Left lung (tissue), 4 donors: ENCODE measurements at regions not wholly inside any gene's neighbourhood (a gene's known extent, or its start where the extent isn't known, plus 50 kb on each side); places are given as distances from the start of the nearest gene placed in this dataset.

Experiments used
- ATAC-seq: fragments of 200-7000 bp; cut with Tn5 transposase; one replicate; pipeline ENCODE4 v1.9.1; 2020; ENCODE audit warnings: moderate library complexity
- DNase-seq, 4 donors: peaks; one replicate each; pipeline ENCODE4 v3.0.0-alpha.2; 2013 to 2020
- H3K27ac ChIP-seq, 2 donors: fragments of 200-600 bp; sonication (generic) in 1 of 2; one replicate each; pipeline versions ENCODE4 v1.5.0 to v1.8.0; 2020 to 2021
- H3K27me3 ChIP-seq, 2 donors: fragments of 200-600 bp; sonication (generic) in 1 of 2; one replicate each; pipeline versions ENCODE4 v1.5.0 to v1.8.0; 2020 to 2021
- H3K36me3 ChIP-seq, 2 donors: fragments of 200-600 bp; sonication (generic) in 1 of 2; one replicate each; pipeline versions ENCODE4 v1.5.0 to v1.8.0; 2020 to 2021
- H3K4me1 ChIP-seq, 2 donors: fragments of 200-600 bp; one replicate each; pipeline ENCODE4 v1.8.0; 2021
- H3K4me3 ChIP-seq, 2 donors: fragments of 200-600 bp; sonication (generic) in 1 of 2; one replicate each; pipeline versions ENCODE4 v1.5.0 to v1.8.0; 2020 to 2021; ENCODE audit warnings: mild to moderate bottlenecking in 1 of 2
- H3K9me3 ChIP-seq, 2 donors: fragments of 200-600 bp; sonication (generic) in 1 of 2; one replicate each; pipeline versions ENCODE4 v1.5.0 to v1.8.0; 2020 to 2021
- CTCF ChIP-seq, 2 donors: fragments of 200-600 bp; sonication (generic) in 1 of 2; IDR thresholded peaks; one replicate each; pipeline versions ENCODE4 v1.5.0 to v1.8.0; 2021; ENCODE audit warnings: antibody characterized with exemption in 2 of 2
- intact Hi-C, 2 donors: fragments of 100-400 bp; cut with DNase I; formaldehyde crosslinking; loops; one replicate each; pipeline versions ENCODE4 v1.11.2 to v1.14.2; 2022
- donor health status: DM: no; HTN: yes; CAD: no.
- donor health status: DM: no; HTN: no; CAD: no.

- no peaks in the 10 kb centered on the region for H3K9me3 ChIP-seq
- no peaks in the 10 kb centered on the region for H3K4me1 ChIP-seq
- ATAC-seq: no peak
- H3K4me3 ChIP-seq: no peak overlapping the region
- H3K27ac ChIP-seq: no peak overlapping the region
- intact Hi-C loops: no loop called here
- no peaks in the 10 kb centered on the region for H3K27me3 ChIP-seq
- no peak for DNase-seq
- no peaks in the 10 kb centered on the region for H3K36me3 ChIP-seq
- no peak for TF ChIP-seq CTCF (IDR thresholded peaks at IDR 0.05)
Measured at GRCh38 chr10:124186956-124187355, 93.6 kb upstream of the CHST15 start.

- no peak overlapping the region for H3K27ac ChIP-seq
- intact Hi-C loops: no loop called here
- no peak for TF ChIP-seq CTCF (IDR thresholded peaks at IDR 0.05)
- H3K36me3 ChIP-seq: no peaks in the 10 kb centered on the region
- no peaks in the 10 kb centered on the region for H3K4me1 ChIP-seq
- H3K27me3 ChIP-seq: no peaks in the 10 kb centered on the region
- H3K4me3 ChIP-seq: no peak overlapping the region
- DNase-seq (no peak), ATAC-seq (no peak)
- H3K9me3 ChIP-seq: no peaks in the 10 kb centered on the region
Measured at GRCh38 chr10:124185084-124185483, 91.7 kb upstream of the CHST15 start.

- DNase-seq (no peak), ATAC-seq (no peak)
- H3K9me3 ChIP-seq: no peaks in the 10 kb centered on the region
- H3K4me1 ChIP-seq: no peaks in the 10 kb centered on the region
- no peak overlapping the region for H3K27ac ChIP-seq
- no peaks in the 10 kb centered on the region for H3K27me3 ChIP-seq
- no peak for TF ChIP-seq CTCF (IDR thresholded peaks at IDR 0.05)
- H3K36me3 ChIP-seq: no peaks in the 10 kb centered on the region
- no peak overlapping the region for H3K4me3 ChIP-seq
- intact Hi-C loops: no loop called here
Measured at GRCh38 chr10:124184208-124184830, 90.9 kb upstream of the CHST15 start.

GRCh38 chr10:124183617-124184016, 90.2 kb upstream of the CHST15 start:
- no peak for DNase-seq
- H3K9me3 ChIP-seq: no peaks in the 10 kb centered on the region
- no peak for TF ChIP-seq CTCF (IDR thresholded peaks at IDR 0.05)
- H3K36me3 ChIP-seq: no peaks in the 10 kb centered on the region
- no peak for ATAC-seq
- no peak overlapping the region for H3K4me3 ChIP-seq
- H3K27me3 ChIP-seq: no peaks in the 10 kb centered on the region
- no peaks in the 10 kb centered on the region for H3K4me1 ChIP-seq
- H3K27ac ChIP-seq: no peak overlapping the region
- intact Hi-C loops: no loop called here

GRCh38 chr10:124182088-124182541, 88.7 kb upstream of the CHST15 start:
- Histone ChIP-seq H3K36me3 (no peaks in the 10 kb centered on the region), H3K27me3 (no peaks in the 10 kb centered on the region), H3K9me3 (no peaks in the 10 kb centered on the region), H3K4me3 (no peak overlapping the region), H3K4me1 (no peaks in the 10 kb centered on the region), H3K27ac (no peak overlapping the region)
- TF ChIP-seq CTCF (IDR thresholded peaks at IDR 0.05): no peak
- no peak for DNase-seq
- intact Hi-C loops: no loop called here
- no peak for ATAC-seq
